HG02759 (cell line): ENCODE measurements at regions not wholly inside any gene's neighbourhood (a gene's known extent, or its start where the extent isn't known, plus 50 kb on each side); places are given as distances from the start of the nearest gene placed in this dataset.

ENCODE experiments used
- ATAC-seq: cut with Tn5 transposase; IDR thresholded peaks from one replicate; pipeline ENCODE4 v1.9.1; 2021; ENCODE audit warnings: mild to moderate bottlenecking, moderate library complexity; ENCODE audit not compliant: unreplicated experiment

DNA sequence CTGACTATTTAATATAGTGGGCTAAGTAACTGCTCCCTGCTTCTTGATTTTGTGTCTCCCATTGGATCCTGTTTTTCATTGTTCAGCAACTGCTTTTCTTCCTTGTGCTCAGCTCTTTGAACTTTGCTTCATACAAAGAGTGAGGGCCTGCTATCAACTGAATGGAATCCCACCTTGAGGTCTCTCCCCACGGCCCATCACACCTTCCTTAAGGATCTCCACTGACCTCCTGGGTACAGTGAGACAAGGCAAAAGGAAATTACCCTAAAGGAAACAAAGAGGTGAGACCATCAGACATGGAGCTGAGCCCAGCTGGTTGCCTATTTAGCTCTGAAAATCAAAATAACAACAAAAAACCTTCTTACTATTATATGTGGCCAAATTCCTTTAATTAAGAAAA is 91.3 kb upstream of the RPL34 start:
- no peak for ATAC-seq

DNA sequence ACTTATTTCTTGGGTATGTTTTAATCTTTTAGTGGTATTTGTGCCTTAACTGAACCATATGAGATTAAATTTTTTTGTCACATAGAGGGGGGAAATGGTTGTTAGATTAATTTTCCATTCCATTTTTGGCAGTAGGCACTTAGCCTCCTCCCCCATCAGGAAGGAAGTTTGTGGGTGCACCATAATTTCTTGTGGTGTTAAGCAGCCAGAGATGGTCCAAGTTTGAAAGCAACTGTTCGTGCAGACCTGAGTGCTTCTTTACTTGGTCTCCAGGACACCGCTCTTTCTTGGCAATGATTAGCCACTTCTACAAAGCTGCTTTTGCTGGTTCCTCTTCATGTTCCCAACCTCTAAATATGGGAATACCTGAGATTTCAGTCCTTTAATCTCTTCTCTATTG is 92.7 kb upstream of the RPL34 start:
- peak; percentile 61 for ATAC-seq

DNA sequence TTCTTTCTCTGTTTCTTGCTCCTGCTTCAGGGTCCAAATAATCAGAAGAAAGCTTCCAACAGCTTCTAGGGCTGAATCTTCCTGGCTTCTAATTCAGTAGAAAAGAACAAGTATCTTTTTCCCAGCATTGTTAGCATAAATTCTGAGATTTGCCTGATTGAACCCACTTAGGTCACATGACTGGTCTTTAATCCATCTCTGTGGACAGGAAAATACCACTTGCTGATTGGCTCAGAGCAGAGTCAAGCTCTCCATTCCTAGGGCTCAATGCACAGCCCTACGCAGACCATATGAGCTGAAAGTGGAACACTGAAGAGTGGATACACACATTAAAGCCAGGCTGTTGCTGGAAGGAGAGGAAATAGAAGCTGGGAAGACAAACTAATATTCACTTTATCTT is 99.6 kb upstream of the RPL34 start:
- ATAC-seq = no peak

DNA sequence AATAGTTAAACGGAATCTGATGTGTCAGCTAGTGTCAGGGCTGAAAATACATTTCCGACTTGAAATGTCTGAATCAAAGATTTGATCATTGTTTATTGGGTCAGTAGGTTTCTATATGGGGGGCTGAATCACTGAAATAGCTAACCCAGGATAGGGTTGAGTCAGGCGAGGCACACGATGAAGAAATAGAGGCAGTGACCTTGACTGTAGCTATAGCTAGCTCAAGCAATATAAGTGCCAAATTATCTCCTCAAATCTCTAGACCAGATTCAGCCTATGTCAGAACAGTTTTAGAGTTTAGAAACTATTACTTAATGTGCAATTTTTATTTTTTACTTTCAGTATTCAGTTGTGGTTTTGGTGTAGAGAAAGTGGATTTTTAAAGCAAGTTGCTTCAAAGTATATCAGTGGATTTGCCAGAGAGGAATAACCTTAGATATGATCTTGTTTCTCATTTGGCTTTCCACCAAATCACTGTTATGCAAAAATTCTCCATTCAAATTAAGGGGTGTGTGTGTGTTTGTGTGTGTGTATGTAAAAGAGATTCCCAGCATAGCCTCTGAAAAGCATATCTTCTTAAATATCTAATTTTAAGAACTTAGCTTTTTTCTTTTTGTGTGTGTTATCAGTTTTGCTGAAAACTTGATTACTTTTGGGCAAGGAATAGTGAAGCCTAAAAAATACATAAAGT is 100.3 kb upstream of the RPL34 start:
- no peak for ATAC-seq

DNA sequence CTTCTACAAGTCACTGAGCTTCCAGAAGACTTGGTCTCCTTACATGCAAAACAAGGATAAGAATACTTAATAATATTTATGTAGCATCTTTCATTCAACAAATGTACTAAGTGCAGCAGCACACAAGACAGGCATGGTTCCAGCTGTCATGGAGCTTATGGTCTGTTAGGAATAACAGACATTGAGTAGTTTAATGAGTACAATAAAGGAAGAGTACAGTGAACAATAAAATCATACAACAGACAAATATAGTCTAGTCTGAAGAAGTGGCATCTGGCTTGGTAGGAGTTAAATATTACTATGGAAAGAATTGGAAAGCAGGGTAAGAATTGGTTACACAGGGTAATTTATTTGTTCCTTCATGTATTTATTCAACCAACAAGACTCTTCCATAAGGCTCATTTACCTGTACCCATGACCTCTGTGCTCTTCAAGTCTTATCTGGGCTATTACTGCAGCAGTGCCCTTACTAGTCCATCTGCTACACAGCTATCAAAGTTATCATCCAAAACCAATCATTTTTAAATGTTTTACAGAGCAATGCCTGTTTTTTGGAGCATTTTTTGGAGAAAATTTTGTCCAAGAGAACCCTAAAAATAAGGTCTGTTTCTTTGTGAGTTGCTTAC is 101.1 kb upstream of the RPL34 start:
- ATAC-seq = no peak

DNA sequence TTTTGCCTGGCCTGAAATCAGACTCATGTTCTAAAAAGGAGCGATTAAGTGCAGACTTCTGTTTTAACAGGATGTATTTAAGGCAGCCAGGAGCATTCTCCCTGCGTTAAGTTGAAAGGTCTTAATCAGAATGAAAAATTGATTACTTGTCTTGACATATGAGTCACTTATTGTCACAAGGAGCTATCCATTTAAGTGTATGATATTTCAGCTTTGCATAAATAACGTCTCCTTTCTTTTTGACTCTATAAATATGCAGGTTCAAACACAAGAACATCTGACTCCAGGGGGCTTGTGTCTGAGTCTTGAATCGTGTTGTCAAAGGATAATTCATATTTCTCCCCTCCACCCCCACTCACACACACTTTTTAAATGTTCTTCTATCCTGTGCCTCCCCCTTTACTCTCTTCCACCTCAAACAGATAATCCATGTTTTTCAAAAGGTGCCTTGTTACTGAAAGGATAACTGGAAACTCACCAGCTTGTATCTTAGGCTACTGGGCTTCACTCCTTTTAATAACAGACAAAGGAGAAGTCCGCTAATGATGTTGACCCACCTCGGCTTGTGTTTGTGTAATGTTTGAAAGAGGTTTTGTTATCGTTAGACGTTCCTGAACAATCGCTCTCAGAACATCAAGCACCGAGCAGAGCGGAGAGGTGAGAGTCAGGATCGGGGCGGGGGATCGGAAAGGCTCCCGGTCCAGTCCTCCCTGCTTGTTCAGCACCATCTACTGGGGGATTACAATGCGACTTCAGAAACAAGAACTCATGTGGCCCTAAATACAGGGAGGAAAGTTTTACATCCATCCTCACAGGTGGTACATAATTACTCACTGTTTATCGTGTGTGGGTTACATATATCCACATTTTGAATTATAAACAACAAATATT is 107.5 kb upstream of the RPL34 start:
- ATAC-seq = no peak

DNA sequence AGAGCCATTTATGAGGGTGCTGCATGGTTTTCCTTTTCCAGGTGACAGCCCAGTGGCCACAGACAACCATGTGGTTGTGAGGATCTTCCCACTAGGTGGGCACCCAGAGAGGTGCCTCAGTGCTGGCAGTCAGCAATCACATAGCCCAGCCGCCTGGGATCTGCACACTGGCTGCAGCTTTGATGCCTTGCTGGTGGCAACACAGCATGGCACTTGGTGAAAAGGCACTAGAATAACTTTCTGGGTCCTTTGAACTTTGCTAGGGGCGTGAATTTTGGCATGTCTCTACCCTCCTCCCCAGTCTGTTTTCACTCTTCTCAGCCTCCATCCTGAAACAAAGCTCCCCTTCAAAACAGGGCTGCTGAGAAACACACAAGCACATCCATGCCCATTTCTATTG is 108.8 kb upstream of the RPL34 start:
- ATAC-seq = no peak

DNA sequence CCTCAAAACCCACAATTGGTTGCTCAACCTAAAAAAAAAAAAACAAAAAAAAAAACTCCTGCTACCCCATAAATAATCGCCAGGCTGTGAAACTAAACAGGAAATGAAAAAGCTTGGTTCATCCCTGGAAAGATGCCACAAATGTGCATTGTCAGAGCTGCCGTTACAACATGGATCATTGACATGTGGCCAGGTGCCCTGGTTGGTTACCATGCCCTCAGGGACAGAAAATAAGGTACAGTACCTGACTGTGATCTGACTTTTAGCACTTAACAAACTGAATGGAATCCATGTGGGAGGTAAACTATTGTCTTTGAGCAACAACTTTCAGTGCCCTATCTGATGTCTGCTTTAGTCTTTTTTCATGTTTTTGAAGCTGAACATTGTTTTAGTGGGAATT is 118.0 kb upstream of the RPL34 start:
- no peak for ATAC-seq

DNA sequence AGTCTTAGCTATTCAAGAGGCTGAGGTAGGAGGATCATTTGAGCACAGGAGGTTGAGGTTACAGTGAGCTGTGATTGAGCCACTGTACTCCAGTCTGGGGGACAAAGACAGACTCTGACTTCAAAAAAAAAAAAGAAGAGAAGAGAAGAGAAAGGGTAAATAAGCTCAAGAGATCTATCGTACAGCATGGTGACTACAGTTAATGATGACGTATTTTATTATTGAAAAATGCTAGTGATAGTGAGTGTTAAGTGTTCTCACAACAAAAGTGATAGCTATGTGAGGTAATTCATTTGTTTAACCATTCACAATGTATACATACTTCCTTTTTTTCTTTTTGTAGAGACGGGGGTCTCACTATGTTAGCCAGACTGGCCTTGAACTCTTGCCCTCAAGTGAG is 121.5 kb upstream of the RPL34 start:
- ATAC-seq = no peak

DNA sequence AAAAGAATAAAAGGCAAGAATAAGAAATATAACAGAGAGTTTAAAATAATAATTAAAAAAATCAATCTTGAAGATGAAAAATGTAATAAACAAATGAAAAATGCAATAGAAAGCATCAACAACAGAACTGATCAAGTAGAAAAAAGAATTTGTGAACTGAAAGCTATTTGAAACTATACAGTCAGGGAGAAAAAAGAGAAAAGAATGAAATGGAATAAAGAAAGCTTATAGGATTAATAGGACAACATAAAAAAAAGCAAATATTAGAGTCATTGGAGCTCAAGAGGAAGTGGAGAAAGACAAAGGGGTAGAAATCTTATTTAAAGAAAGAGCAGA is 126.8 kb upstream of the RPL34 start:
- no peak for ATAC-seq

DNA sequence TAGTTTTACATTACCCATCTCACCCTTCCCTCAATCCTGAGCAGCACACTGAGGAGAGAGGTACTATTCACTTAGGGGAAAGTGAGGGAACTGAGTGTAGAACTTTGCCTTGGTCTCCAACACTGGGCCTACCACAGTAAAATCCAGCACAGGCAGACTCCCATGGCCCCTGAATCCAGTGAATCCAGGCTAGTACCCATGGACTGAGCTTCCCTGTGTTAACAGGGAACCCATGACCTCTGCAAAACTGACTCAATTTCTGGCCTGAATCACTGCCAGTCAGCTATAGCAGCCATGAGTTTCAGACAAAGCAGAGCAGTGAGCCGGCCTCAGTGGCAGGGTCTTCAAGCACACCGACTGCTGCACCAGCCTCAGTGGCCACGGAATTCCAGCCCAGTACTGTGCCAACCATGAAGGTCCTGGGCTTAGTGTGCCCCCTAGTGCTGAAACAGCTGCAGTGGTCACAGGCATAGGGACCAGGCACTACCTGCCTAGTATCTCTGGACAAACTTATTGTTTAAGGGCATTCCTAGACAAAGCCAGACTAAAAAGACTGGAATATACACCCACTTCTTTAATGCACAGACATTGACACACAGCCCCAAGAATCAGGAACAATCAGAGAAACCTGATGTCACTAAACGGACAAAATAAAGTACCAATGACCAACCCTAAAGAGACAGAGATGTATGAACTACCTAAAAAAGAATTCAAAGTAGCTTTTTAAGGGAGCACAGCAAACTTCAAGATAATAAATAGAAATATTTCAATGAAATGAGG is 127.4 kb upstream of the RPL34 start:
- no peak for ATAC-seq

DNA sequence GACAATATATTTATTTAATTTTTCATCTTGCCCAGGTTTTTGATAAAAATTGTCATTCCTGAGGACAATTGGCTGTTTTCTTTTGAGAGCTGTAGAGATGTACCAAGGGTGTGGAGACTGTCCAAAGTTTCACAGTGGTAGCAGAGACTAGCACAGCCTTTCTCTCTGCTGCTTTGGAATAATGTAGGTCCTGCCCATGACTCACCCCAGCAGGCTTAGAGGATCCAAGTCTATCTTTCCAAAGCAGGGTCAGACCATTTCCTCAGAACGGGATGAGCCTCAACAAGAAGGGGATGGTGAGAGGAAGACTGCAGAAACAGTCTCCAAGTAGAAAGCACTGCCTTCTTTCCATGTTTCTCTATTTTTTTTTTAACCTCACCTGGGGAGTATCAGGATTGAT is 131.5 kb upstream of the RPL34 start:
- no peak for ATAC-seq

DNA sequence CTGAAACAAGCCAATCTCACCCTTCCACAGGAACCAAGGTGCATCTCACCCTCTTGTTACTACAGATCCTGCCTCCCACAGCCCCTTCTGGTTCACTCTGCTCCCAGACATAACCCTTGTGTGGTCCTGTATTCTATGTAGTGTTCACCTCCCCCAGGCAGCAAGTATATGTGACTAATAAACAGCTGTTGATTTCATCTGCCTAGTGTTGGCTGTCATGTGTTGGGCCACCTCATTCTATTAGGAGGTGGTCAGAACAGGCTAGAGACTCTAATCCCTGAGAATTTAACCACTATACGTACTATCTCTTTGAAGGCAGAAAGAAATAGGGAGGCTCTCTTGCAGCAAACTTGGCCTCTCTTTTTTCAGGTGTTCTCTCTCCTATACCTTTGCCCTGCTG is 134.3 kb upstream of the RPL34 start:
- ATAC-seq = no peak

DNA sequence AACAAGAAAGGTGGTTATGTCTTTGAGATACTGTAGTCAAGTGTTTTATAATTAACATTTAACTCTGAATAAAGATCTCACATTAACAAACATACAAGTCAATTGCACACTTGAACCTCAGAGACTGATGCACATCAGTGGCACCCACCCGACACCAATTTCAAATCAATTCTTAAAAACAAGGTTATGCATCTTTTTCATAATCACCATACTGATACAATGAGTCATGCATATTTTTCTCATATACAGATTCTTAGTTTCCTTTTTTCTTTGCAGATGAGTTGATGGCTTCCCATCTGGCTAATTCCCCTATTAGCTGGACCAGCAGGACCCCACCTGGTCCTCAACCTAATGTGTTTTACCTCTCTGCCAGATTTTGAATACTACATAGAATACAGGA is 136.2 kb upstream of the RPL34 start:
- ATAC-seq = no peak

DNA sequence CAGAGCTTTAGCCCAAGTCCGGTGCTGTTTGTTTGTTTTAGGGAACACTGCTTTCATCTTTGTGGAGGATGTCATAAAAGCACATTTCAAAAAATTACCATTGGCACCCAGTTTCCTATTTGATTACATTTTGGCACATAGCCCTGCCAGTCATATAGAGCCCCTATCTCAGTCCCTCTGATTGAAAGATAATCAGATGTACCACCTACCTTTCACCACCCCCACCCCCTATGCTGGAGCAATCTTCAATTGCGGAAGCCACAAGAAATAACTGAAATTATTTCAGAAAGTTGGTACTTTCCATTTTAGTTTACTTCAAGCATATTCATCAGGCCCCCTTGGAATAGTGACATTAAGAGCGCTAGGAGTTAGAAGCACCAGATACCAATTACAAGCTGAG is 136.7 kb upstream of the RPL34 start:
- ATAC-seq = no peak

DNA sequence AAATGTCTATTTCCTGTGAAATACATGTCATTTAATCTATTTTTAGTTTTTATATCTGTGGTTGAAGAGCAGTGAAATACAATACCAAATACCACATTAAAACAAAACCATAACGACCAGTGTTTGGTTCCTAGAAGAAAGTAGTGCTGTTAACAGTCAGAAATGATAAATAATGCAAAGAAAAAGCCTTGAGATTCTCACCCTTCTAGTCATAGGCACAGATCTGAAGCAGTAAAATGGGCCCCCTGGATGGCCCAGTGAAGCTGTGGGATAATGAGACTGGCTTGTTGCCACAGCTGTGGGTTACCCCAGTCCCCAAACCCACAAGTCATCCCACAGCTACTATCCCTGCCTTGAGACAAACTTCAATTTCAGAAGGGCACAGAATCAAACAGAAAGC is 137.3 kb upstream of the RPL34 start:
- ATAC-seq = no peak

DNA sequence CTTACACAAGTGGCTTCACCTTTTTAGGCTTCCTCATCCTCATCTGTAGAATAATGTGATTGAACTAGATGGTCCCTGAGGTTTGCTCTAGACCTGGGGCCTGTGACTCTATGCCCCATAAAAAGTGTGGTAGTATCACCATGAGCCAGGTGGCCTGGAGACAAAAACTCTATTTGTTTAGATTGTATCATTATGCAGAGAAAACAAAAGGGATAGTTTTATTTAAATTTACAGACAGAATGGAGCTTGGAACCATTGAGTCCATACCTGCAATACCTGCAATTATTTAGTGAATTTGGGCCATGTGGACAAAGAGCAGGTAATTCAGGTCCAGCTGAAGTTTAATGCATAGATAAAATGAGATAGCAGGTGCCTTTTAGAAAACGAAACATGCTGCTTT is 139.5 kb upstream of the RPL34 start:
- no peak for ATAC-seq

DNA sequence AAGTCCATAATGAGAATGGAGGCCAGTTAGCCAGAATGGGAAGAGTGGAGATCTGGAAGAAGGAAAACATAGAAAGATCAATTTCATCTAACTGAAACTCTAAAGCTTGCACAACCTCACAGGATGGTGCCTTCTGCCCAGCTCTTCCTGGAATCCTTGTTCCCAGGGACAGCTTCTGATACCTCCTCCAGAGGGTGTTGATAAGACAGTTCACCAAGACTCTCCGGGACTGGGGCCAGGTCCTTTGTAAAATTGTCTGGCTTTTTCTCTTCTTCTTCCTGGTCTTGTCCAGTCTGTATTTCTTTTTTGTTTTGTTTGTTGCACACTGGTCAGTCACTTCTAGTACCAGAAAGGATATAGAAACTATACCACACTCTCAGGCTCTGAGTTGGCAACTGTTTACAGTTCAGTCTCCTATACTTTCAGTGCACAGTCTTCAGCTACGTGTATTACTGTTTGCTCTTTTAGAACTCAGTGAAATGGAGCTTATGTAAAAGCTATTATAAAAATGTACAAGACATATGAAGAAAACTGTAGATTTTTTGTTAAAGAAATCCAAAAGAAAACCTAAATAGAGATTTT is 142.8 kb upstream of the RPL34 start:
- no peak for ATAC-seq

DNA sequence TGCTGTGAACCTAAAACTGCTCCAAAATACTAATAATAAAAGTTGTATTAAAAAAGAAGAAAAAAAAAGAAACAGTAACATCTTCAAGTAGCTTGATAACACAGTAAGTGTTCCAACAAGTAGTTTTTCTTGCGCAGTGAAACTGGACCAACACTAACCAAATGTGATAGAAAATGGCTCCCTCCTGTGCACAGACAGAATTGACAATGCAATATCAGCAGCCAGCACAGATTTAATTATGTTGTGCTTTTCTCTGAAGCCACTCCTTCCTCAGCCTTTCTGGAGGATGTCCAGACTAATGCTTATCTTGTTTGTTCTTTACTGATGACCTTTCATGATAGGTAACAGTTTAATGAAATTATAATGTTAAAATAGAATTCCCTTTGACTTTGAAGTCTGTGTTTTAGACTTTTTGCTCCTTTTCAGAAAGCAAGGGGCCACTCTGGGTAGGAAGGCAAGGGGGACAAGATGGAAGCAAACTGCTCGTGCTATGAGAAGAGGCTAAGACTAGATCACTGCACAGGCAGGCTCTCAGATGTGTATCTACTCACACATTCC is 147.1 kb upstream of the RPL34 start:
- ATAC-seq = no peak

DNA sequence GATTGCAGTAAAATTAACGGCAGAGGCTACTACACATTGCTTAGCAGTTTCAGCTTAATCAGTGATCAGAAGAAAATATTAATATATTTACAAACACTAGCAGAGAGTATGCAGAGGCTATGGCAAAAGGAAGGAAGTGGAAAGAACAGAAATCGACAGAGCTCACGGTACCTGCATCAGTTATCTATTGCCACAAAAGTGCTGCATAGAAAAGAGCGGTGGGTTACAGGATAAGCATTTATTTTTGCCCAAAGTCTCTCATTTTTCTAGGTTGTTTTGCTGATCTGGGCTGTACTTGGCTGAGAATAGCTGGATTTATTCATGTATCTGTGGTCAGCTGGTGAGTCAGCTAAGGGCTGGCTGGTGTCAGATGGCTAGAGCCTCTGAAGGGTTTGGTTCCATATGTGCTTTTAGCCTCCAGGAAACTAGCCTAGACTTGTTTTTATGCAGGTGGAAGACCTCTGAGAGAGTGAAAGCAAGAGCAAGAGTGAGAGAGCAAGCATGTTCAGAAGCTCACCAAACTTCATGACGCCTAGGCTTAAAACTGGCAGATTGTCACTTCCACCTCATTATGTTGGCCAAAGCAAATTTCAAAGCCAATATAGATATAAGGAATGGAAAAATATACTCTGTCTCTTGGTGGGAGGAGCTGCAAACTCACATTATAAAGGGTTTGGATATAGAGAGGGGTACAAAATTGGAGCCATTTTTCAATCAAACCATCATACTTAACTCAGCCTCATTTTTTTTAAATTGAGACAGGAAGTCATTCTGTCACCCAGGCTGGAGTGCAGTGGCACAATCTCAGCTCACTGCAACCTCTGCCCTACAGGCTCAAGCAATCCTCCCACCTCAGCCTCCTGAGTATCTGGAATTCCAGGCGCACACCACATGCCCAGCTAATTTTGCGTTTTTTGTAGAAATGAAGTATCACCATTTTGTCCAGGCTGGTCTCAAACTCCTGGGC is 153.2 kb upstream of the RPL34 start:
- peak; percentile 93 for ATAC-seq
